Stimulated activated CD8-positive, alpha-beta memory T cell treated with anti-CD3 and anti-CD28 coated beads, Interleukin-15, amount 100 ng/mL, for 4 hours (primary cell): ENCODE measurements at regions not wholly inside any gene's neighbourhood (a gene's known extent, or its start where the extent isn't known, plus 50 kb on each side); places are given as distances from the start of the nearest gene placed in this dataset.
"Not testable (repeated sequence)": the region's sequence is repeated elsewhere in the genome, so short reads cannot be mapped to it uniquely, and the experiment has no call there.

ENCODE experiments used
- DNase-seq, 2 donors: peaks; one replicate each; pipeline ENCODE4 v3.0.0-alpha.2; 2020; ENCODE audit warnings: low read depth in 2 of 2

DNA sequence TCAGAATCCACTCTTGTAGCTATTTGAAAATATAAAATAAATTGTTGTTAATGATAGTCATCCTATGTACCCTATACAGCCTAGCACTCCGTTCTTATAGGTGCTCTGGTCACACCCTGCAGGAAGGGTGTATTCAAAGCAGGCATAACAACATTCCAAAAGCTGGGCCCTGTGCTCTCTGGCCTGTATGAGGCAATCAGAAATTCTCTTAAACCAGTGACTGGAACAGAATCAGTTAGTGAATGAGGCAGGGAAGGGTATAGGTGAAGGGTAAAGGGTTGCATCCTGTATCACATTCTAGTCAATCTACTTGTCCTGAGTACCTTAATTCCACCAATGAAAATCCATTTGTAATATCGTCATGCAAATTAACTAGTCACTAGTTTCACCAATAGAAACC, 154.5 kb upstream of the ZNF217 start:
- DNase-seq = no peak

DNA sequence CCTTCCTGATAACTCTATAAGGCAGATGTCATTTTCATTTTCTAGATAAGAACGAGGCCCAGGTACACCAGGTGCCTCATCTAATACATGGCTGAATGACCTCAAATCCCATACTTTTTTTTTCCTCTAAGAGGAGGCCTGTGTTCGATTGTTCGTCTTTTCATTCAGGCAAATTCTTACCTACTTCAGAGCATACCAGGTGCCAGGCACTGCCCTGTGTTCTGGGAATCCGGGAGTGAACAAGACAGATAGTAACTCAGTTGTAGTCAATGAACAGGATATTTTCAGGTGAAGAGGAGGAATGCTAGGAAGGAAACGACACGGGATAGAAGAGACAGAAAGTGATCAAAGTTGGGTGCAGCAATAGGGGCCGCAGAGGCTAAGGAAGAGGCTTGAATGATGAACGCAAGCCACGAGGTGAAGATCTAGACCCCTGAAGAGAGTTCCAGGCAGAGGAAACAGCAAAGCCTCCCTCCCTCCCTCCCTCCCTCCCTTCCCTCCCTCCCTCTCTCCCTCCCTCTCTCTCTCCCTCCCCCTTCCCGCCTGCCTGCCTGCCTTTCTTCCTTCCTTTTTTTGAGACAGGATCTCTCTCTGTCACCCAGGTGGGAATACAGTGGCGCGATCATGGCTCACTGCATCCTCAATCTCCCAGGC, 150.1 kb upstream of the ZNF217 start:
- no peak for DNase-seq

- no peak for DNase-seq
Measured at GRCh38 chr20:53742685-53743081, 149.0 kb upstream of the ZNF217 start.

DNA sequence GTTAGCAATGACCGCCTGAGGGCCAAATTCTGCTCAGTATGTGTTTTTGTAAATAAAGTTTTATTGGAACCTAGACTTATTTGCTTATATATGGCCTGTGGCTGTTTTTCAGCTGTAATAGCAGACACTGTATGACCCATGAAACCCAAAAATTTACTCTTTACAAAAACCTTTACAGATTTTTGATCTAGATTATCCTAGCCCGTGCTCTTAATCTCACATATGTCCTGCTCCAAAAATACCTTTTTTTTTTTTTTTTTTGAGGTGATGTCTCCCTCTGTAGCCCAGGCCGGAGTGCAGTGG, 148.0 kb upstream of the ZNF217 start:
- no peak for DNase-seq

DNA sequence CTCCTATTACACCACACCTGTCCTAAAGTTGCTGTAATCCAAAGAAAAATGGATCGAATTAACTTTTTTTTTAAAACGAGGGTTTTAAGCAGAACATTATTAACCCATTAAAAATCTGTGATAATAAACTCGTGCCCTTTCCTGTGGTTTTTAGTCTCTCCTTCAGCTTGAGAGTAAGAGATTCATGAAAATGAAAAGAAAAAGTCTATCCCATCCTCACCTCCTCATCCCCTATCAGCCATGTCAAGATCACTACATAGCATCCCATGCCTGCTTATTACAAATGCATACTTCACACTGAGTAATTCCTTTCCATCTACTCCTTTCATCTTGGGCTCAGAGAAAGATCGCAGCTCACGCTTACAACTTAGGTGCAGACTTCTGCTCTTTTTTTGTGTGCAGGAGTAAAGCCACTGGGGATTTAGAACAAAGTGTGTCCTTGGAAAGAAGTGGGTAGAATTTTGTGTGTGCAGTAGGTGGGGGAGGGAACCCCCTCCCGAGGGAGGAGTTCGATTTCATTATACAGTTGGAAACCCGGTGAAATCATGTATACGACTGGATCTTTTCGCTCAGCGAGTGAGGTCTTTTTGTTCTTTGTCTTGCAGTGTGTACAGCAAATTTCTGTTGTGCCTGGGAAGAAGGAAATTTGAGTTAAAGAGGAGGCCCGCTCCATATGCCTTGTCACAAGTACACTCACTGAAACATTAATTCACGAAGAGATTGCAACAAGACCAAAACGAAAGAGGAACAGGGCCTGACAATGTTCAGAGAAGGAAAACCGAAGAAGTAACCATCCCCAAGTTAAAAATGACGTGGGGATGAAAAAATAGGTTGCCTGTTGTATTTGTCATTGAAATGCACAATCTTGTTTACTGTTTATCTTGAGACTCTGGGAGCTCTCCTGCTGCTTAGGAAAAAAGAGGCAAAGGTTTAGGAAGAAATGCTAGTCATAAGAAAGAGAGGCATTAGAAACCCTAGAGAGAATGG, 146.5 kb upstream of the ZNF217 start:
- no peak for DNase-seq

DNA sequence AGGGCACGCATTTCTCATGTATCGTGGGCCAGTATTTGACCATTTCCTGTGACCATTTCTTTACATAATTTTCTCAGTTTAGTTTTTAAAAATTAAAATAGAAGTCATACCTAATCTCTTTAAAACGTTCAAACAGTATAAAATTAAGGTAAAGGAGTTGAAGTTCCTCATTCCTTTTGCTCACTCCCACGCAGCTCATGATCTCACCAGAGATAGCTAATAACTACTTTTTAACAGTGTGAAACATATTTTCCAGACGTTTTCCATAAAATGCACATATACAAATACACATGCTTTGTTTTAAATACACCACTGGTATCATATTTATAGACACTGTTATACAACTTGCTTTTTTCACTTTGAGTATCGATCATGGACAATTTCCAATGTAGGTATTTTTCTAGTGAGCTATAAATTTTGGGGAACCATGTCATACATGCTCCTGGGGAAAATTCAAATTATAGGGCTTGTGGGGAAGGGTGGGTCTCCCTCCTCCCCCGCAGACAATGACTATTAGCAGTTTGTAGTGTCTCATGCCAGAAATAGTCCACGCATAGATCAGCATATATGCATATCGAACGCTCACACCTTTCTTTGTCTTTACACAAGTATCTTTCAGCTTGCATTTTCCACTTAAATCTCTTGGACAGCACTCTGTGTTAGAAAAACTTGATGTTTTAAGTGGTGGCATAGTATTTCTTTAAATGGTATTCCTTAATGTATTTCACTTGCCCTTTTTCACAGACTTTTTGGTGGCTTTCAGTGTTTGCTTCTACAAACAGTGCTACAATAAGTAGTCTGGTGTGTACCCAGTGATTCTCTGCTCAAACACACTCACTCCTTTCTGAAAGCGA, 145.5 kb upstream of the ZNF217 start:
- DNase-seq = no peak

DNA sequence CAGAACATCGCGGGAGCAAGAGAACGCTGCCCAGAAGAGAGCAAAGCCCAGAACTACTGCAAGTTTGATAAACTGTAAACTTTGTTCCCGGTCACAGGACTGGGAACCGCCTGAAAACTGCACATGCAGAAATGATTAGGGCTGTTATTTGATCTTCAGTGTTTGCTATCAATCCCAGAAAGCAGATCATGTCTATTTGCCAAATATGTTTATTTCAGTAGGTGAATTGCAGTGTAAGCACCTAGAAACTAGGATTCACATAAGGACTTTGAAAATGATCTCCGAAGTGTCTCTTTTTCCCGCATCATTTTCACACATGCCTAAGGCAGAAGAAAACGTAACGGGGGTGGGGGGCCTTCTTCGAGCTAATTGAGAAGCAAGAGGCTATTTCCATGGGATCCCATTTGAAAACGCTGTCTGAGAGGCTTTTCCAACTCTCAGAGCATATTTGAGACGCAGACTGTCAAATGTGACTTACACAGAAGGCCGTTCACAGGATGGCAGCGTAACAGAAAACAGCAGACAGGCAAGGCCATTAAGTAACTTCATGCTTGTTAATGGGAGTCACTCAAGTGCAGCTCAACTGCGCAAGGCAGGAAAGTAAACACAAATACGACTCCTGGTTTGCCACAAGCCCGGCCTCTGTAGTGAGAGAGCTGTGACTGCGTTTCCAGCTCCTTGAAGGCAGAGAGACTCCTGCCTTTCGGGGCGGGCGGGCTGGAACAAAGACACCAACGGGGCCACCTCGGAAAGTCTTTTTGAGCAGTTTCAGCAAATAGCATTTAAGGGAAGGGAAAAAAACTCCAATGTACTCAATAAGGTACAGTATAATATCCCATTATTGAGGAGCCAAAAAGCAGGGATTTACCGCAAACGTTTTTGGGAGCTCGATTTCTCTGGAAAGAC, 144.7 kb upstream of the ZNF217 start:
- no peak for DNase-seq

DNA sequence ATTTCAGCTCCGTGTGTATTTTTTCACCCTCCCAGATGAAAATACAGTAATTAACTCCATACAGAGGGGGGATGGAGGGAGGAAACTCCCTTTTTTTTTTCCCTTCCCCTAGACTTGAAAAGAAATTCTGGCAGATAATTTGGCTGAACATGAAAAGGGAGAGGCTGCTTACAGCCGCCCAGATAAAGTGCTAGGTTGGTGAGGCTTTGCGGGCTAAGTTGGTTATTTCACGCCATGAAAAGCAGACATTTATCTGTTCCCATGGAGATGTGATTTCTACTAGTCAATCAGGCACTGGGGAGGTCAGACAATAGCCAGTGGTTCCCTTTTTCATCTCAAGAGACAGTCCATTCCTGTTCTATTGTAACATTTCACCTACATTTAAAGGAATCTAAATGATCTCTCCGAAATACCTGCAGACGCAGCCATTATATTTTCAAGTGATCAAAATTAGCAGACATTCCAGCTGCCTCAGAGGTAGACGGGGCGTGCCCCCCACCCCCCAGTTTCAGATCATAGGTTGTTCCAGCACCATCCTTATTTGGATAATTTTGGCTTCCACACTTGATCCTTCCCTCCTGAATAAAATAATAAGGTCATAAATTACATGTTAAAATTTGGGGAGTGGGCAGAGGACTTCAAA, 143.9 kb upstream of the ZNF217 start:
- DNase-seq = no peak

- DNase-seq = no peak
Measured at GRCh38 chr20:53736757-53737395, 143.2 kb upstream of the ZNF217 start.

- no peak for DNase-seq
Measured at GRCh38 chr20:53736122-53736756, 142.6 kb upstream of the ZNF217 start.

DNA sequence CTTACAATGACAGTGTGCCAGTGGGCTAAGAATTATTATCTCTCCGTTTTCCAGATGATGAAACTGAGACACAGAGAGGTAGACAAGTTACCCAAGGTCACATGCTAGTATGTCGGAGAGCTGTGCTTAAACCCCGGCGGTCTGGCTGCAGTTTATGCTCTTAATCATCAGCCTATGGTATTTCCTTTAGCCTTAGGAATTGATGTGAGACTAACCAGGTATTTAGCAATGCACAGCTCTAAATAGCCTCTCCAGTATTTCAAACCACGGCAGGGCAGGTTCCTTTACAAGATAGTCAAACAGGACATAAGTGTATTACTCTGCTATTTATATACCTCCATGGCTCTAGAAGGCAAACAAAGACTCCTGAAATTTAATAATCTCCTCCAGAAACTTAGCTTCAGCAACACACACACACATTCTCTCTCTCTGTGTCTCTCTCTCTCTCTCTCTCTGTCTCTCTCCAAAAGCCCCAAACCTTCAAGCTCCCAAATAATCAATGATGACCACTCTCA, 142.0 kb upstream of the ZNF217 start:
- no peak for DNase-seq

GRCh38 chr20:53734006-53734688, 140.5 kb upstream of the ZNF217 start:
- DNase-seq = no peak

DNA sequence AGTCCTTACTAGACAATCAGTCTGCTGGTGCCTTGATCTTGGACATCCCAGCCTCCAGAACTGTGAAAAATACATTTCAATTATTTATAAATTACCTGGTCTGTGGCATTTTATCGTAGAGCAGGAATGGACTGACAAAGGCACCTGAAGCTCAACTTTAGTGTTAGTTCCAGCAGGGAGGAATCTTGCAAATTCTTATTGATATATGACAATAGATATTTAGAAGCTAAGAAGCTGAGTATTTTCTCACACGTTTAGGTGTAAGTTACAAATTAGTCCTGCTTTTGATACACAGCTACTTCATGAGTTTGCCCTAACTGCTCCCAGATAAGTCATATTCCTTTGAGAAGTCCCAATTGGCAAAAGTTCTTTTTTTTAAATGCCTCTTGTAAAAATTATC, 138.0 kb upstream of the ZNF217 start:
- no peak for DNase-seq

GRCh38 chr20:53728359-53728758, 134.7 kb upstream of the ZNF217 start:
- no peak for DNase-seq

DNA sequence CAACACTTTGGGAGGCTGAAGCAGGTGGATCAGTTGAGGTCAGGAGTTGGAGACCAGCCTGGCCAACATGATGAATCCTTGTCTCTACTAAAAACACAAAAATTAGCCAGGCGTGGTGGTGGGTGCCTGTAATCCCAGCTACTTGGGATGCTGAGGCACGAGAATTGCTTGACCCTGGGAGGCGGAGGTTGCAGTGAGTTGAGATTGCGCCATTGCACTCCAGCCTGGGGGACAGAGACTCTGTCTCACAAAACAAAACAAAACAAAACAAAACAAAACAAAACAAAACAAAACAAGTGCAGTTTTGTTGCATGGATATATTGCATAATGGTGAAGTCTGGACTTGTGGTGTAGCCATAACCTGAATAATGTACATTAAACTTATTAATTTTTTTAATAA, 133.6 kb upstream of the ZNF217 start:
- not testable (repeated sequence) for DNase-seq

DNA sequence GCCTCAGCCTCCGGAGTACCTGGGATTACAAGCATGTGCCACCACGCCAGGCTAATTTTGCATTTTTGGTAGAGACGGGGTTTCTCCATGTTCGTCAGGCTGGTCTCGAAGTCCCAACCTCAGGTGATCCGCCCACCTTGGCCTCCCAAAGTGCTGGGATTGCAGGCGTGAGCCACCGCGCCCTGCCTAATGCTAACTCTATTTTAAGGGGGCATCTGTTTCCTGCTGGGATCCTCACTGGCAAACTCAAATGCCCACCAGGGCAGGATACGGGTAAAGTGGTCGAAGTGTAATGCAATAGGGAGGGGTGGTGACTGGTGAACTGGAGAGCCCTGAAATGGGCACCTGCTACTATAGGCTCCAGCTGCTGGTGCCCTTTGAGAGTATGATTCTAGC, 131.9 kb upstream of the ZNF217 start:
- no peak for DNase-seq

DNA sequence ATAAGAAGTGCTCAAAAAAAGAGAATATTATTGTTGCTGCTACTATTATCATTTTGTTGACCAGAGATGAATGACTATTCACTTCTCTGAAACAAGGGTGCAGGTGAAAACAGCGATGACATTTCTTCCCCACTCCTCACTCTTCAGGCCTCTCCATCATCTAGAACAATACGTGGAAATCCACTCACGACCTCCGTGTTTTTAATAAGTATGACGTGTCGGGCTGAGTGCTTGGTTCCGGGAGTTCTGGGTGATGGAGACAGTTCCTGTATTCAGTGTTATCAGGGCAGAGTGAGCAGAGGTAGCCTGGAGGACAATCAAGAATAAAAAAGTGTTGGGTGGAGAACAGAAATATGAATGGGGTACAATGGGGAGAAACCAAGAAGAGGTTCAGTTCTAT, 130.0 kb upstream of the ZNF217 start:
- no peak for DNase-seq

- DNase-seq = no peak
Measured at GRCh38 chr20:53723045-53723444, 129.4 kb upstream of the ZNF217 start.

DNA sequence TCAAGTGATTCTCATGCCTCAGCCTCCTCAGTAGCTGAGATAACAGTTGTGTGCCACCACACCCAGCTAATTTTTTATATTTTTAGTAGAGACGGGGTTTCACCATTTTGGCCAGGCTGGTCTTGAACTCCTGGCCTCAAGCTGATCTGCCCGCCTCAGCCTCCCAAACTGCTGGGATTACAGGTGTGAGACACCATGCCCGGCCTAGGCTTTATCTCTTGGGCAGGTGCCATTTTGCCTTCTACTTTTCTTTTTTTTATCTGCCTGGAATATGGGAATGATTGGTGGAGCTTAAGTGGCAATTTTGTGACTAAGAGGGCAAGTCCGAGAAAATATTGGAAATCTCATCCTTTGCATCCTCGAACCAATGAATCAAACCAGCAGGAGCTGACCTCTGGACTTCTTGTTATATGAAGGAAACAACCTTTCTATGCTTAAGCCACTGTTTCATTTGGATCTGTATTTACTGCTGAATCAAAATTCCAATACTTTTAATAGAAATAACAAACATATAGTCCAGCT, 128.9 kb upstream of the ZNF217 start:
- no peak for DNase-seq
